ENCODE measurements at regions not wholly inside any gene's neighbourhood (a gene's known extent, or its start where the extent isn't known, plus 50 kb on each side); places are given as distances from the start of the nearest gene placed in this dataset.

GRCh38 chr1:83751602-83752001 is 247.3 kb downstream of the TTLL7 start:
- no peaks in the 10 kb centered on the region for H3K9me3 ChIP-seq (ENCODE audit: control insufficient read depth, insufficient read depth, low read length)
- H3K27me3 ChIP-seq (ENCODE audit: control insufficient read depth, low read length): no peaks in the 10 kb centered on the region
- H3K4me3 ChIP-seq (ENCODE audit: low read length): no peak overlapping the region
- no peaks in the 10 kb centered on the region for H3K36me3 ChIP-seq (ENCODE audit: control insufficient read depth, low read length)
- no peaks in the 10 kb centered on the region for H3K79me2 ChIP-seq (ENCODE audit: control insufficient read depth, low read length)
- no peaks in the 10 kb centered on the region for H4K20me1 ChIP-seq (ENCODE audit: control insufficient read depth, insufficient read depth, low read depth, low read length)
- H3F3A ChIP-seq (ENCODE audit: control insufficient read depth, insufficient read depth): no peaks in the 10 kb centered on the region
- H3K4me2 ChIP-seq (ENCODE audit: low read length): no peak overlapping the region
- H3K4me1 ChIP-seq (ENCODE audit: control insufficient read depth, low read length): no peaks in the 10 kb centered on the region; the same call in 1 of the 2 replicates
- H3K9me2 ChIP-seq (replicated peaks; ENCODE audit: control insufficient read depth, low read length): no peaks in the 10 kb centered on the region
- TF ChIP-seq CTCF (IDR thresholded peaks at IDR 0.05; ENCODE audit: low read depth, low read length, poor library complexity, severe bottlenecking) (no peak), EZH2phosphoT487 (IDR thresholded peaks at IDR 0.05; ENCODE audit: borderline replicate concordance, low read length) (no peak)
- H3K27ac ChIP-seq (ENCODE audit: low read depth, low read length): no peak overlapping the region

GRCh38 chr1:83750201-83750600 is 248.7 kb downstream of the TTLL7 start:
- TF ChIP-seq CTCF (IDR thresholded peaks at IDR 0.05; ENCODE audit: low read depth, low read length, poor library complexity, severe bottlenecking) (no peak), EZH2phosphoT487 (IDR thresholded peaks at IDR 0.05; ENCODE audit: borderline replicate concordance, low read length) (no peak)
- no peak overlapping the region for H3K4me2 ChIP-seq (ENCODE audit: low read length)
- H3K4me3 ChIP-seq (ENCODE audit: low read length): no peak overlapping the region
- no peak overlapping the region for H3K27ac ChIP-seq (ENCODE audit: low read depth, low read length)
- no peaks in the 10 kb centered on the region for H3K9me3 ChIP-seq (ENCODE audit: control insufficient read depth, insufficient read depth, low read length)
- no peaks in the 10 kb centered on the region for H3K27me3 ChIP-seq (ENCODE audit: control insufficient read depth, low read length)
- no peaks in the 10 kb centered on the region for H3K9me2 ChIP-seq (replicated peaks; ENCODE audit: control insufficient read depth, low read length)
- no peaks in the 10 kb centered on the region for H3F3A ChIP-seq (ENCODE audit: control insufficient read depth, insufficient read depth)
- H3K4me1 ChIP-seq (ENCODE audit: control insufficient read depth, low read length): peaks cover 6% of the 10 kb centered on the region
- H3K36me3 ChIP-seq (ENCODE audit: control insufficient read depth, low read length): no peaks in the 10 kb centered on the region
- no peaks in the 10 kb centered on the region for H3K79me2 ChIP-seq (ENCODE audit: control insufficient read depth, low read length)
- no peaks in the 10 kb centered on the region for H4K20me1 ChIP-seq (ENCODE audit: control insufficient read depth, insufficient read depth, low read depth, low read length)

GRCh38 chr1:83747853-83748482 is 251.0 kb downstream of the TTLL7 start:
- Histone ChIP-seq H3K9me3 (ENCODE audit: control insufficient read depth, insufficient read depth, low read length) (no peaks in the 10 kb centered on the region), H4K20me1 (ENCODE audit: control insufficient read depth, insufficient read depth, low read depth, low read length) (no peaks in the 10 kb centered on the region), H3K4me2 (ENCODE audit: low read length) (no peak overlapping the region)

More at GRCh38 chr1:83747853-83748482, 251.0 kb downstream of the TTLL7 start:
- no peaks in the 10 kb centered on the region for H3K9me2 ChIP-seq (replicated peaks; ENCODE audit: control insufficient read depth, low read length)
- no peaks in the 10 kb centered on the region for H3K36me3 ChIP-seq (ENCODE audit: control insufficient read depth, low read length)
- peaks cover 6% of the 10 kb centered on the region for H3K4me1 ChIP-seq (ENCODE audit: control insufficient read depth, low read length)
- H3K27me3 ChIP-seq (ENCODE audit: control insufficient read depth, low read length): no peaks in the 10 kb centered on the region
- no peaks in the 10 kb centered on the region for H3F3A ChIP-seq (ENCODE audit: control insufficient read depth, insufficient read depth)
- TF ChIP-seq CTCF (IDR thresholded peaks at IDR 0.05; ENCODE audit: low read depth, low read length, poor library complexity, severe bottlenecking): no peak
- TF ChIP-seq EZH2phosphoT487 (IDR thresholded peaks at IDR 0.05; ENCODE audit: borderline replicate concordance, low read length): no peak
- no peak overlapping the region for H3K27ac ChIP-seq (ENCODE audit: low read depth, low read length)
- H3K4me3 ChIP-seq (ENCODE audit: low read length): no peak overlapping the region
- H3K79me2 ChIP-seq (ENCODE audit: control insufficient read depth, low read length): no peaks in the 10 kb centered on the region
